Mesendoderm (in vitro differentiated cells): ENCODE measurements at regions not wholly inside any gene's neighbourhood (a gene's known extent, or its start where the extent isn't known, plus 50 kb on each side); places are given as distances from the start of the nearest gene placed in this dataset.

ENCODE experiments used
- DNase-seq: peaks from one replicate; pipeline ENCODE4 v3.0.0; 2013
- H2AK5ac ChIP-seq: 2 replicates; pipeline ENCODE4 v1.6.1; 2013; ENCODE audit warnings: low read length, inconsistent platforms
- H2BK120ac ChIP-seq: 2 replicates; pipeline ENCODE4 v1.6.1; 2013; ENCODE audit warnings: low read depth, mild to moderate bottlenecking, low read length, moderate library complexity, mixed read lengths
- H2BK15ac ChIP-seq: replicated peaks from 2 replicates; pipeline ENCODE4 v1.6.1; 2013; ENCODE audit warnings: low read depth, mild to moderate bottlenecking, moderate library complexity
- H2BK5ac ChIP-seq: 2 replicates; pipeline ENCODE4 v1.6.1; 2013; ENCODE audit warnings: low read length, inconsistent platforms
- H3K18ac ChIP-seq: 2 replicates; pipeline ENCODE4 v1.6.1; 2013; ENCODE audit warnings: mild to moderate bottlenecking, low read length, mixed read lengths
- H3K23ac ChIP-seq: one replicate; pipeline ENCODE4 v1.6.1; 2013; ENCODE audit warnings: low read length
- H3K27ac ChIP-seq: 2 replicates; pipeline ENCODE4 v1.5.1; 2013; ENCODE audit warnings: low read depth, mild to moderate bottlenecking, inconsistent platforms, low read length, moderate library complexity
- H3K27me3 ChIP-seq: 2 replicates; pipeline ENCODE4 v1.6.1; 2013; ENCODE audit warnings: low read length, control low read depth, mild to moderate bottlenecking, inconsistent platforms; ENCODE audit not compliant: insufficient read depth, poor library complexity
- H3K36me3 ChIP-seq: 2 replicates; pipeline ENCODE4 v1.6.1; 2013; ENCODE audit warnings: low read length, inconsistent platforms; ENCODE audit not compliant: control insufficient read depth, insufficient read depth
- H3K4ac ChIP-seq: one replicate; pipeline ENCODE4 v1.6.1; 2013; ENCODE audit warnings: low read depth, mild to moderate bottlenecking, low read length, moderate library complexity
- H3K4me1 ChIP-seq: 2 replicates; pipeline ENCODE4 v1.6.1; 2013; ENCODE audit warnings: low read depth, low read length, inconsistent platforms; ENCODE audit not compliant: control insufficient read depth
- H3K4me2 ChIP-seq: 2 replicates; pipeline ENCODE4 v1.6.1; 2013; ENCODE audit warnings: low read length
- H3K4me3 ChIP-seq: 2 replicates; pipeline ENCODE4 v1.5.1; 2013; ENCODE audit warnings: mild to moderate bottlenecking, low read length
- H3K56ac ChIP-seq: one replicate; pipeline ENCODE4 v1.6.1; 2013; ENCODE audit warnings: low read length
- H3K79me1 ChIP-seq: 2 replicates; pipeline ENCODE4 v1.6.1; 2013; ENCODE audit warnings: low read length, inconsistent platforms
- H3K79me2 ChIP-seq: 2 replicates; pipeline ENCODE4 v1.6.1; 2013; ENCODE audit warnings: mild to moderate bottlenecking, low read length; ENCODE audit not compliant: control insufficient read depth, insufficient read depth
- H3K9ac ChIP-seq: 2 replicates; pipeline ENCODE4 v1.6.1; 2013; ENCODE audit warnings: low read length, inconsistent platforms
- H4K5ac ChIP-seq: one replicate; pipeline ENCODE4 v1.6.1; 2013; ENCODE audit warnings: low read length
- H4K8ac ChIP-seq: one replicate; pipeline ENCODE4 v1.6.1; 2013; ENCODE audit warnings: low read depth, mild to moderate bottlenecking, control low read depth, low read length, moderate library complexity
- WGBS: extraction: QIAGEN DNeasy Blood & Tissue Kit; methylation state at CpG from one replicate; pipeline ENCODE4 v1.1.7; 2013; ENCODE audit warnings: low lambda C conversion rate, missing lambda C conversion rate; ENCODE audit not compliant: insufficient coverage; ENCODE audit errors: extremely low coverage; 5-methylcytosine and 5-hydroxymethylcytosine counted together

DNA sequence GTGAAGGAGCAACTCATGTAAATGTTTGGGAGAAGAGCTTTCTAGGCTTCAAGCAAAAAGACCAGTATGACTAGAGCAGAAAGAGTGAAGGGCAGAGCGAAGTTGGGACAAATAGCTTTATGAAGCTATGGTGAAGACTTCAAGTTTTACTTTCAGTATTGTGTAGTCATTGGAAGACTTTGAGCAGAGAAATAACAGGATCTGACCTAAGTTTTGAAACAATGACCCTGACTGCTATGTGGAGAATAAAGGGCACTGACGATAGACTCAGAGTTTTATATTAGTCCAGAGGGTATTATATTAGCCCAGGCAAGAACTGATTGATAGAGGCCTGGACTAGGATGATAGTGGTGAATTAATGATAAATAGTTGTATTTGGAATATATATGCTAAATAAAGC lies 187.3 kb downstream of the KTN1 start:
- Histone ChIP-seq H3K36me3 (no peaks in the 10 kb centered on the region), H3K23ac (no peak overlapping the region), H3K4me3 (no peak overlapping the region), H2AK5ac (no peak overlapping the region), H3K27ac (no peak overlapping the region), H2BK5ac (no peak overlapping the region), H2BK120ac (no peak overlapping the region), H3K79me1 (no peaks in the 10 kb centered on the region), H4K8ac (no peak overlapping the region), H3K4ac (no peak overlapping the region), H3K56ac (no peak overlapping the region), H3K4me1 (no peaks in the 10 kb centered on the region), H3K4me2 (no peak overlapping the region), H2BK15ac (no peak overlapping the region), H4K5ac (no peak overlapping the region), H3K27me3 (no peaks in the 10 kb centered on the region), H3K18ac (no peak overlapping the region), H3K79me2 (no peaks in the 10 kb centered on the region), H3K9ac (no peak overlapping the region)
- DNase-seq: no peak
- whole genome bisulfite sequencing: no CpG with 5 or more reads among the region's 2 CpGs

DNA sequence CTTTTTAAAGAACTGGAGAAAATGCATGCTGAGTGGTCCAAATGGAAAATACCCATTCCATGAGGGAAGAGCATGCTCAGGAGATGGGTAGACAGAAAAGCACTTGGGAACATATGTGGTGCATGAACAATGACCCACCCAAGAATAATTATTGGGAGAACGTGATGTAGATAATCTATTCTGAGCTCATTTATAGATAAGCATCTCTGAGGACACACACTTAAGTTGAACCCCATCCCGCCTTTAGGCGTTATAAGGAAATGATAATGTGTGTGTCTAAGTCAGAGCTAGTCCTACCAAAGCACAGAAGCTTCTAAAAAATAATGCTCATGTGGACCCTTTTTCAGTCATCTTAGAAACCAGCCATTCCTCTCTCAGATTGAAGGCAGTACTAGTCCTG lies 189.9 kb downstream of the KTN1 start:
- Histone ChIP-seq H3K9ac (no peak overlapping the region), H2AK5ac (no peak overlapping the region), H3K18ac (no peak overlapping the region), H3K23ac (no peak overlapping the region), H3K4me2 (no peak overlapping the region), H2BK15ac (no peak overlapping the region), H3K36me3 (no peaks in the 10 kb centered on the region), H2BK120ac (no peak overlapping the region), H3K27me3 (no peaks in the 10 kb centered on the region), H3K56ac (no peak overlapping the region), H2BK5ac (no peak overlapping the region), H3K4me3 (no peak overlapping the region), H3K27ac (no peak overlapping the region), H4K8ac (no peak overlapping the region), H3K4me1 (no peaks in the 10 kb centered on the region), H4K5ac (no peak overlapping the region), H3K4ac (no peak overlapping the region), H3K79me1 (no peaks in the 10 kb centered on the region), H3K79me2 (no peaks in the 10 kb centered on the region)
- DNase-seq: no peak
- WGBS: no CpG with 5 or more reads among the region's 3 CpGs

GRCh38 chr14:55771242-55771981 lies 191.4 kb downstream of the KTN1 start:
- H3K4me3 ChIP-seq: no peak overlapping the region
- H2BK5ac ChIP-seq: no peak overlapping the region
- no peaks in the 10 kb centered on the region for H3K27me3 ChIP-seq
- no peaks in the 10 kb centered on the region for H3K4me1 ChIP-seq
- H2AK5ac ChIP-seq: no peak overlapping the region
- no peaks in the 10 kb centered on the region for H3K36me3 ChIP-seq
- H3K9ac ChIP-seq: no peak overlapping the region
- H2BK15ac ChIP-seq: no peak overlapping the region
- H3K79me2 ChIP-seq: no peaks in the 10 kb centered on the region
- no CpG with 5 or more reads among the region's 2 CpGs for WGBS
- DNase-seq: no peak
- no peak overlapping the region for H4K5ac ChIP-seq
- H3K79me1 ChIP-seq: no peaks in the 10 kb centered on the region
- H3K4me2 ChIP-seq: no peak overlapping the region
- no peak overlapping the region for H3K4ac ChIP-seq
- no peak overlapping the region for H3K23ac ChIP-seq
- no peak overlapping the region for H3K18ac ChIP-seq
- no peak overlapping the region for H3K27ac ChIP-seq
- no peak overlapping the region for H2BK120ac ChIP-seq
- H4K8ac ChIP-seq: no peak overlapping the region
- no peak overlapping the region for H3K56ac ChIP-seq

DNA sequence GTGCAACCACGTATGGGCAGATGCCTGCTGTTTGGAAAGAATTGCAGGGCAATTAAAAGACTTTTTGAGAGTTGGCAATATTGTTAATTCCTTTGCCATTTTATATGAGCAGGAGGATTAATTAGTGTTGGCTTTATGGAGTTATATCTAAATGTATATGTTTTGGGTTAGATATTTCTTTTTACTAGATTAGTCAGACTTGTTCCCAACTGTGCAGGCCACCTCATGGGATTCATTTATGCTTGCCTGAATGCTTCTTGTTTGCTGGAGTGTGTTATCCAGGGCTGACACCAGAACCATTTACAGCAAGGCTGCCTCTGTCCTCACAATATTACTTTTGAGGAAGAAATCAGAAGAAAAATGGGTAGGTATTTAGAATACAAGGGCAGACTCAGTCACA lies 192.5 kb downstream of the KTN1 start:
- no peak for DNase-seq
- H3K36me3 ChIP-seq: no peaks in the 10 kb centered on the region
- no peak overlapping the region for H2BK5ac ChIP-seq
- no peak overlapping the region for H3K4me2 ChIP-seq
- no peak overlapping the region for H3K56ac ChIP-seq
- H3K23ac ChIP-seq: no peak overlapping the region
- no peak overlapping the region for H3K4ac ChIP-seq
- no peaks in the 10 kb centered on the region for H3K79me1 ChIP-seq
- H3K4me3 ChIP-seq: no peak overlapping the region
- no peaks in the 10 kb centered on the region for H3K79me2 ChIP-seq
- no peak overlapping the region for H4K8ac ChIP-seq
- H2BK120ac ChIP-seq: no peak overlapping the region
- no peak overlapping the region for H2AK5ac ChIP-seq
- WGBS: no CpG with 5 or more reads among the region's 1 CpG
- H3K27ac ChIP-seq: no peak overlapping the region
- no peaks in the 10 kb centered on the region for H3K4me1 ChIP-seq
- no peak overlapping the region for H3K9ac ChIP-seq
- no peak overlapping the region for H2BK15ac ChIP-seq
- no peak overlapping the region for H3K18ac ChIP-seq
- no peak overlapping the region for H4K5ac ChIP-seq
- no peaks in the 10 kb centered on the region for H3K27me3 ChIP-seq

GRCh38 chr14:55773312-55773711 lies 193.3 kb downstream of the KTN1 start:
- H3K4ac ChIP-seq: no peak overlapping the region
- H3K36me3 ChIP-seq: no peaks in the 10 kb centered on the region
- no peak overlapping the region for H3K27ac ChIP-seq
- H3K27me3 ChIP-seq: no peaks in the 10 kb centered on the region
- no peak overlapping the region for H2BK120ac ChIP-seq
- H3K79me2 ChIP-seq: no peaks in the 10 kb centered on the region
- no peak overlapping the region for H3K56ac ChIP-seq
- H4K5ac ChIP-seq: no peak overlapping the region
- no peak overlapping the region for H3K9ac ChIP-seq
- no peak overlapping the region for H3K23ac ChIP-seq
- no peaks in the 10 kb centered on the region for H3K79me1 ChIP-seq
- H2BK15ac ChIP-seq: no peak overlapping the region
- no peaks in the 10 kb centered on the region for H3K4me1 ChIP-seq
- H2AK5ac ChIP-seq: no peak overlapping the region
- H3K4me2 ChIP-seq: no peak overlapping the region
- H3K18ac ChIP-seq: no peak overlapping the region
- no peak overlapping the region for H3K4me3 ChIP-seq
- no peak for DNase-seq
- no peak overlapping the region for H4K8ac ChIP-seq
- H2BK5ac ChIP-seq: no peak overlapping the region
- no CpG with 5 or more reads among the region's 1 CpG for WGBS

DNA sequence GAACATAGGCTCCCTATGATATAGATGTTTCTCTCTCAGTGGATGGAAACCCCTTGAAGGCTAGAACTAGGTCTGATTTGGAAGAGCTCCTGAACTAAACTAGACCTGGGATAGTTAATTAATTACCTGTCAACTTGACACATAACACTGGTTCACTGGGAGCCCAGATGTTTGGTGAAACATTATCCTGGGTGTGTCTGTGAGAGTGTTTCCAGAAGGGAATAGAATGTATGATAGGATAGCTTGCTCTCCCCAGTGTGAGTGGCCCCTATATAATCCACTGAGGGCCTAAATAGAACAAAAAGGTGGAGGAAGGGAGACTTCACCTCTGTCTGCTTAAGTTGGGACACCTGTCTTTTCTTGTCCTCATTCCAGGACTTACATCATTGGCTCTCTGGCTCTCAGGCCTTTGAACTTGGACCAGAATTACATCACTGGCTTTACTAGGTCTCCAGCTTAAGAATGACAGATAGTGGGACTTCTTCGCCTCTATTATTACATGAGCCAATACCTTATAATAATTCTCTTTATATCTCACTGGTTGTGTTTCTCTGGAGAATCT lies 194.1 kb downstream of the KTN1 start:
- no peak overlapping the region for H3K4me3 ChIP-seq
- no peak overlapping the region for H3K27ac ChIP-seq
- no peak overlapping the region for H2BK5ac ChIP-seq
- no peaks in the 10 kb centered on the region for H3K36me3 ChIP-seq
- H2AK5ac ChIP-seq: no peak overlapping the region
- no peaks in the 10 kb centered on the region for H3K79me1 ChIP-seq
- WGBS: no CpG with 5 or more reads among the region's 1 CpG
- H3K27me3 ChIP-seq: no peaks in the 10 kb centered on the region
- H3K9ac ChIP-seq: no peak overlapping the region
- no peaks in the 10 kb centered on the region for H3K4me1 ChIP-seq
- no peak overlapping the region for H3K4me2 ChIP-seq
- H3K4ac ChIP-seq: no peak overlapping the region
- no peak overlapping the region for H2BK120ac ChIP-seq
- H3K56ac ChIP-seq: no peak overlapping the region
- H3K79me2 ChIP-seq: no peaks in the 10 kb centered on the region
- no peak overlapping the region for H3K18ac ChIP-seq
- DNase-seq: no peak
- H4K8ac ChIP-seq: no peak overlapping the region
- no peak overlapping the region for H2BK15ac ChIP-seq
- no peak overlapping the region for H3K23ac ChIP-seq
- no peak overlapping the region for H4K5ac ChIP-seq
